GM19438 (cell line): ENCODE measurements at regions not wholly inside any gene's neighbourhood (a gene's known extent, or its start where the extent isn't known, plus 50 kb on each side); places are given as distances from the start of the nearest gene placed in this dataset.

Experiments used
- ATAC-seq: cut with Tn5 transposase; IDR thresholded peaks from one replicate; pipeline ENCODE4 v1.9.1; 2021; ENCODE audit warnings: low read depth; ENCODE audit not compliant: unreplicated experiment

DNA sequence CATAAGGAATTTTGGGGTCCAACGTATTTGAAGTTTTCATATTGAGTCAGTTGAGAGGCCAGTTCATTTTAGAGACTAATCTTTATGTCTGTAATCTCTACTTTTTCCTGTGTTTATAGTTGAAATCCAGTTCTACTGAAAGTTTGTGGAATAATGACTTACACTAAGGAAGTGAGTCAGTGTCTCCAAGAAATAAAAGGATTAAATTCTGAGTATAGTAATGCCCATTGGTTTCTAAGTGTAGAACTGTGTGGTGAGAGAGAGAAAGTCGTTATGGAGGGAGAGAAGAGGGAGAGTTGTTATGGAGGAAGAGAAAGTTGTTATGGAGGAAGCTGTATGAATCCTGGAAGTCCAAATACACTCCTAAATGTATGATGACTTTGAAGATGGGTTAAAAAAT lies 264.6 kb upstream of the HAND2 start:
- no peak for ATAC-seq

DNA sequence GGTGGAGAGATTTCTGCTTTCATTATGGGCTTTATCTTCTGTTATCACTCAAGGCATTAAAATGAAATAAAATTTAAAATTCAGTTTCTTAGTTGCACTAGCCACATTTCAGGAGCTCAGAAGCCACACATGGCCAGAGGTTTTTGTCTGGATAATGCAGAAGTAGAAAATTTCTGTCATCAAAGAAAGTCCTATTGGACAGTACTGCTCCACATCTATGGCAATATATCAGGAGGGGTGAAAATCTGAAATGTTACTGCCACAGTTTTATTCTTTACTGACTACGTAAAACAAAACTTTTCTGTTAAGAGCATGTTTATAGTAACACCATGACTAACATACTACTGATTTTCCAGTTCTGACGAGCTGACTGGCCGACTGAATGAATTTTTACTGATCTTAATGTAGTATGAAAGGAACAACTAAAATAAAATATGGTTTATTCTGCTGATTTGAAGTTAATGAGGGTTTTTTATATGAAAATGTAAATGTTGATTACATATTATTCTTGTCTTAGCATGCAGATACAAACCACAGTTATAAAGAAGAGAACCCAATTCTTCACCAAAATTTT lies 264.0 kb upstream of the HAND2 start:
- no peak for ATAC-seq

DNA sequence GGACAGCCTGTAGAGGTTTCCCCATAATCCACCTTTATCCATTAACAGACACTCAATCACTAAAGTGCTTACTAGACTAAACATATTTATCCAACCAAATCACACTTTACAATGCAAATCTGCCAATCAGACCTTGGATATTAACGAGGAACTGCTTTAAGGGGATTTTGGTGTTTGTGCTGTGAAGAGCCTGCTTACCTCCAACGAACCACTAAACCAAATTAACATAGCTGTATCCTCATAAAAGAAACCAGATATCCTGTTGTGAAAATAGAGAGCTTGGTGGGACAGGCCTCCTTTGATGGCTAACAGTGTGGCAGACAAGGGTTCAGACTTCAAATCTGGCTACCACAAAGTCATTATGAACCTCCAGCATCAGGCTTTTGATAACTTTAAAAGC lies 252.6 kb upstream of the HAND2 start:
- no peak for ATAC-seq

DNA sequence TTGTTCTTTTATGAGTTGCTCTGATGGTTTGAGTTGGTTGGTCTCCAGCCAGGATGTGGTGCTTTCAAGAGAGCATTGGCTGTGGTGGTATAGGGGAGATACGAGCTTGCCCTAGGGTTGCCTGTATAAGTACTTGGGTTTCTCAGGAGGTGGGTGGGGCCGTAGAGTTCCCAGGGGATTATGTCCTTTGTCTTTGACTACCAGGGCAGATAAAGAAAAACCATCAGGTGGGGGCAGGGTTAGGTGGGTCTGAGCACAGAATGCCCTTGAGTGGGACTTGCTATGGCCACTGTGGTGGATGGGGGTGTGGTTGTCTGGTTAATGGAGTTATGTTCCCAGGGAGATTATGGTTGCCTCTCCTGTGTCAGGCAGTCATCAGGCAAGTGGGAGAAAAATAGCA lies 247.9 kb upstream of the HAND2 start:
- no peak for ATAC-seq

DNA sequence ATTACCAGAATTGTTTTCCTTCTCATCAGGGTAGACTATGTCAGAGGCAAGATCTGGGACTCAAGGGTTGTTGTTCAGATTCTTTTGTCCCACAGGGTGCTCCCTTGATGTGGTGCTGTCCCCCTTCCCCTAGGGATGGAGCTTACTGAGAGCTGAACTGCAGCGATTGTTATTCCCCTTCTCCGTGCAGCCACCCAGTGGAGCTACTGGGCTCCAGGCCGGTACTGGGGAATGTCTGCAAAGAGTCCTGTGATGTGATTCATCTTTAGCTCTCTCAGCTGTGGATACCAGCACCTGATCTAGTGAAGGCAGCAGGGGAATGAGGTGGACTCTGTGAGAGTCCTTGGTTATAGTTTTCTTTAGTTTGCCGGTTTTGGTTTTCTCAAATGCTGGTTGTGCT lies 247.4 kb upstream of the HAND2 start:
- no peak for ATAC-seq

DNA sequence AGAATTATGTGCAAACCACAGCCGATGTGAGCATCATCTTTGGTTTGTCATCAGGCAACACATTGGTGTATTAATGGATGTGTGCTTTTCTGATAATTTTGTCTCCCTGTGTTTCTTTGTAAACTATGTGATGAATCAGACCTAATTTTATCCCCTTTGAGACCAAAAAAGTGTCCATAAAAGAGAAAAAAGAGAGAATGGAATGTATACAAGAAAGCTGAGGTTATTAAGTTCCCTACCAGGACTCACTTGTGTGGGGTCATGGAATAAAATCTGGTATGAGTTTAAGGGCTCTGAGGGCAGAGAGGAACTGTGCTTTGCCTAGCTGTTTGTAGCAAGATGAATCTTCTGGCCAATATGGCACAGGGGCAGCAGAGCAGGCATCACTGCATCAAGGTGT lies 239.5 kb upstream of the HAND2 start:
- ATAC-seq, result no peak

DNA sequence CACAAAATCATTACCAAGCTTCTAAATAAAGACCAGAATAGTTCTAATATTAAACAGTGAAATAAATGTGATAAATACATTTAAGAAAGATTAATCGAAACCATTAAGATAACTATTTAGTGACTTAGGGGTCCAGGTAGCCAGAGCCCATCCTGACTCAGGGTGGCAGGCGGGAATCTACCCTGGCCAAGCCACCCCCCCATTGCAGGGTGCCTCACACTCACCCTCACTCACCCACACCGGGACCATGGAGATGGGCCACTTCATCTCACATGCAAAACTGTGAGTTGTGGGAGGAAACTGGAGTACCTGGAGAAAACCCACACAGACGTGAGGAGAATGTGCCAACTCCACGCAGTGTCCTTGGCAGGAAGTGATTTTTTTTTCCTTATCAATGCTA lies 237.6 kb upstream of the HAND2 start:
- no peak for ATAC-seq

DNA sequence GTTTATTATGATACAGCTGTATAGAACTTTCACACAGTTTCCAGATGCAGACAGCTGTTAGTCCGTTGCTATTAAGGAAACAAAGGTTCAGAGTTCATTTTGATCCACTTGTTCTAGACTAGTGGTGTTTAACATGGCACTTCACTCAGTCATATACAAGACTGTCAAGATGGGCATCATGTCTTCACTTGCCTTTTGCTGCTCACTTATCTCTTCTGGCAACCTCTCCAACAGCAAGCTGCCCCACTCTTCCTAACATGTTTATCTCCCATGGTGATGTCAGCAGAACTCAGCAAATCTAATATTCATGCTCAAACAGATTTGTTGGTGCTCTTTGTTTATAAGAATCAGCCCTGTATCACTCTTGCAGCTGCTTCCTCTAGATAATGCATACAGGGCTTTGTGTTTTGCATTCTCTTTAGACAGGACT lies 236.2 kb upstream of the HAND2 start:
- no peak for ATAC-seq

DNA sequence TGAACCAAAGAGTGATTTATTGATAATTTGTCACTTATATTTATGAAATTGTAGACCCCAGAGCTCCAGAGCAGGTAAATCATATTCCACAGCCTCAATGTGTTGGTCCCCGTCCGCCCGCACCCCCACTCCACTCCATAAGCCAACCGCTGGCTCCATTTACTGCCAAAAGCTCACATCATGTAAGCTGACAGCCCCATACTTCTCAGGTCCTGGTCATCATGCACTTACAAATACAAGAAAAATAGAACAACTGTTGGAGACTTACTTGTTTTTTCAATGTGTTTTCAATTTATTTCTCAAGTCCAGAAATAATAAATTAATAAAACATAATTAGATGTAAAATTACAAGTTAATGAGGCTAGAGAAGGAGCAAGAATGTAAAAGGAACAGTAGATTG lies 235.7 kb upstream of the HAND2 start:
- ATAC-seq, result no peak

DNA sequence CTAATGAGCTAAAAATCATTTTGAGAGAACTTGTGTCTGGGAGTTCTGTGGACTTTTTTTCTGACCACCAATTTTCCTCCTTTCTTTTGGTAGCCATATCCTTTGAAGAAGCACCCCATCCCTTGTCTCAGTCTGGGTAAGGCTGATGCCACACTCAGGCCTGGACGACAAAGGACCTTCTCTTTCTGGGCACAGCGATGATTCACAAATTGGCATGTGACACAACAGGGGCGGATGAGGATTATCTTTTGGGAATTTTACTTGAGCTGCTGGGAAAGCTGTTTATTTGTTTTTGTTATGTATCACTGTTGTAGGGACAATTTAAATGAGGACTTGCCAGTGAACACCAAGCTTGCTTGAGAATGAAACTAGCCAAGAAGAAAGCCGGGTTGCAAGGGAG lies 233.4 kb upstream of the HAND2 start:
- ATAC-seq, result no peak

DNA sequence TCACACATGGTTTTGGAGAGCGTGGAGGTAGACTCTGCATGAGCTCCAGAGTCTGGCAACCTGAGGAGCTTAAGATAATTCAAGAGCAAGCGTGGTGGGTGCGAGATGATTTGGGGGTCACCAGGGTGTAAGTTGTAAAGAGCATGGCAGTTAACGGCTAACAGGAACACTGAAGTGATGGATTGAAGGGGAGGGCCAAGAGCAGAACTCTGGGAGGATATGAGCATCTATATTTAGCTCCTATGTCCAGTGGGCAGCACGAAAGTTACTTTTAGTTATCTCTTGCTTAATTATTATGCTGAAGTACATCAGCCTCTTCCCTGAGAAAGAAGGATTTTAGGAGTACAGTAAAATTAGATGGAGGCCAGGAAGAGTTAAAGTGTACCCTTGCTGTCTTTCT lies 231.9 kb upstream of the HAND2 start:
- ATAC-seq, result no peak

DNA sequence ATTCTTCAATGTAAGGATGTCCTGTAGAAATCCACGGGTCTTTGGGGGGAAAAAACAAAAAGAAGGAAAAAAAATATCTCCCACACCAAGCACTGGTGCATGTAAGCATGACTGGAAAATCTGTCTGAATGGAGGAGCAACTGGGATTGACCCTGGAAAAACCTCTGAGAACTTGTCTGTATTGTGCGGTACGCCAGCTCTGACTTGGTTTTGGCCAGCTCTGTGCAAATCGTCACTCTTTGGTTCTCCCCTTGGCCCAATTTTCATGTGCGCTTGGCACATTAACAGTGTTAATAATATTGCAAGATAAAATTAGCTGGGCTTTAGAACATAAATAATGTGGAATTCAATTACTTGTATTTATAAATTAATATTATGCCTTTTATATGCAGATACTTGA lies 231.2 kb upstream of the HAND2 start:
- no peak for ATAC-seq

DNA sequence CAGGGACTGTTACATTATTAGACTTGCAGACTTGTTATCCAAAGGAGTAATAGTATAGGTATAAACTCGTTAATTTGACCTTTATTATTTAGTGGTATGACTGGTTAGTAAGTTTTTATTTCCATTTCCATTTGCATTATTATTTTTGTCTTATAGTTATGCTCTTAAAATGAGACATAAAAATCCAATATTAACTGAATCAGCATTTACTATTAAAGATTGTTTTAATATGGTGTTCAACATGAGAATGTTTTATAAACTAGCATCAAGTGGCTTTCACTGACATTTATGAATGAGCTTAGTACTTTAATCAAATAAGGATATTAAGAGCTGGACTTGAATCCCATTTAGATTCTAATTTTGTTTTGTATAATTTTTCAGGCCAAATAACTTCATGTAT lies 228.1 kb upstream of the HAND2 start:
- ATAC-seq, result no peak

DNA sequence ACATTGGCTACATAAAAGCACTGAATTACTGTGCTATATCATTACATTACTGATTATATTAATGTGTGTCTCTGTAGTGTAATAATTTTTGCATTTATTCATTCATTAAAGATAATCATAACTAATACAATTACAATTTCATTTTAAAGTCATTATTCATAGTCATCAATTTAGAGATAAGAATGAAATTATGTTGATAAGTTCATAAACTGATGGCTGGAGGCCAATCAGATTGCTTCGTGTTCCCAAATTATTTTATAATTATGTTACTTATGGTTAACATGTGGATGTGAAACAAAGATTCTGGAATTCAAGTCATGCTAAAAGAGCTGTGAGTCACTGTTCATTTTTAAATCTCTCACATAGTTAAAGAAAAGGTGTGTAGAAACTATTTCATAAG lies 223.4 kb upstream of the HAND2 start:
- no peak for ATAC-seq

DNA sequence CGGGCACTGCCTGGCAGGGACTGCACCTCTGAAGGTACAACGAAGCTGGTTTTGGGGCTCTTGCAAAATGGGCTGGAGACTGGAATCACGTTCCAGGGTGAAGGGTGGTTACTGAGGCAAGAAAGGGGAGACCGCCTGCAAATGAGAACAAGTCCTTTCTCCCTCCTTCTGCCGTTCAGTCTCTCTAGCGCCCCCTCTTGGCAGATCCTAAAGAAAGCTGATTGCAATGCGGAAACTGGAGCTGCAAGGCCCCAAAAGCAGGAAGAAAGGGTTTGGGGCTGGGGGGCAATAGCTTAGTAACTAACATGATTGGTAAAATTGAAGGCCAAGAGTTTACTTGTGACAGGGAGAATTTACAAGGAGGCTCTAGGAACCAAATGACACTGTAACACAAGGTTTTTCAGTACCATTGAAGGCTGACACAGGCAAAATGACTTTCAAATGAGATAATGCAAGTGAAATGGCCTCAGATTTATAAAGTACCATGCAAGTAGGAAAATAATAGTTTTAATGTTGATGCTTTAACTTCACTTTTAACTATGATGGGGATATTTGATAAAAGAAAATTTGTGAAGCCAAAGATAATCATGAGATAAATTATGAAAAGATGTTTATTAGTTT lies 222.7 kb upstream of the HAND2 start:
- ATAC-seq, result no peak

DNA sequence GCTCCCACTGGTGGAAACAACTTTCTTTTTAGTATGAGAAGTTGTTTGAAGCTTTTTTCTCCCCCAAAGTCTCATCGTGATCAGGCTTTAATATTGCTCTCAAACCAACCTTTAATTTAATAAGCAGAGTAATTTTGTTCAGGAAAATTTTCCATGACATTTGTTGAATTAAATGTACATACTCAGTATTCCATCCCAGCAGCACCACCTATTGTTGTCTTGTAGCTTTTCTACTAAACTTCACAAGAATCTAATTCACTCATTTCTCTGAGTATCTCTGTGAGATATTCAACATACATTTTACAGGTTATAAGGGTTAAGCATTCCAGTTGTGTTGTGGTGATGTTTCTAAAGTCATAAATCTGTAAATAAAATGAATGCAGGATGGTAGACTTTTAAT lies 218.3 kb upstream of the HAND2 start:
- no peak for ATAC-seq

DNA sequence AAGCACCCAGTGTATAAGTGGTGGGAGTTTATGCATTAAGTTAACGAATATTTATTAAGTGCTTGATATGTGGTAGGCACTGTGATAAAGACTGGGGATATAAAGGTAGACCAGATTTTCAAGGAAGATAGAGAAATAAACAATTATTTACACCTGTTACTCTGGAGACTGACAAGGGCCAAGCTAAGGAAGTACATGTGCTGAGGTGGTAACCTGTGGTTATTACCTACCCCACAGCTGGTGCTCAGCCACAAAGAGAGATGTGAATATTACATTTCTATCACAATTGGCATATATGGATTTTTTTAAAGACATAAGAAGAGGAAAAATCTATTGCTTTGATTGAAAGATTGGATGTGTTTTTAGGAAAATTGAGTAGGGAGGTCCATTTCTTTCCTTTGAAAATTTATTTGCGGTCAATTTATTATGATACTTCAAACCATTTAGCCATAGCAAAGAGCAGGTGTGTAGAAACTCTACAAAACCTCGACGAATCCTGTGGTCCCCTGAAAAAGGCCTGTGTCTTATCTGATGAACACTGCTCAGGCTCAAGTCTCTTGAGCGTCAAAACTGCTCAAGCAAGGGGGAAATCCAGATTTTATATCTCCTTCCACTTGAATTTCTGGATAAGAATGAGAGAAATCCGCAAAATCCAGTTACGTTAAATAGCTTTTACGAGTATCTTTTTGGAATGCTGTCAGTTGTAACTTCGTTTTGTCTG lies 217.7 kb upstream of the HAND2 start:
- ATAC-seq, result no peak

DNA sequence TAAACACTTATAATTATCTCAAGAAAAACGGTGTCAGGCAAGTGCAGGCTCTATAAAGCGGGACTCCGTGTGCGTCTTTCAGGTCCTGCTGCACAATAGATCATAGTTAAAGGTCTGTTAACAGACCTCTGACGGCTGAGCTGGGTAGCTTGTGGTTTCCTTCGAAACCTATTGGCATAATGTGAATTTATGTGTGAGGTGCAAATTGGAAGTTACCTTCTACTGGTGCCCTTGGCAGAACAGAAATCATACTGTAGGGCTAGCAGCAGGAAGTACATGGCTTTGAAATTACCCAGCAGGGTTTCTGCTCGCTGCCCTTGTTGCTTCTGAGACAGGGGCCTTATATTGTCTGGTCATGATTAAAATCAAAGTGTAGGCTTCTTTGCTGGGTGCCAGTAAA lies 216.4 kb upstream of the HAND2 start:
- ATAC-seq, result no peak

DNA sequence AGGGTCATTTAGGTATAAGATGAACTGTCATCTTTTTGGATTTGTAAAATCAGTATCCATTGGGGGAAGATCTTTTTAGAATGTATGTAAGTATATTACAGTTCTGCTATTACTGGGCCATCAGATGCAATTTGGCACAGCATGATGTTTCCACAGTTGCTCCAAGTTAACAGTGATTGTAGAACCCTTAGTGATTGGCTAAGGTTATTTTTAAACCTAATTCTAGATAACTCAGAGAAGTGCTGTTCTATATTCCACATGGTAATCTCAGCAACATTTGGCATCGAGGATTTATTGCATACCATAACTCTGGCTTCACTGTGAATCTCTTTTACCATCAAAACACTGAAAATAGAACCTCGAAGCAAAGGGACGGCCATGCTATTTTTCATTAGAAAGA lies 215.7 kb upstream of the HAND2 start:
- no peak for ATAC-seq

DNA sequence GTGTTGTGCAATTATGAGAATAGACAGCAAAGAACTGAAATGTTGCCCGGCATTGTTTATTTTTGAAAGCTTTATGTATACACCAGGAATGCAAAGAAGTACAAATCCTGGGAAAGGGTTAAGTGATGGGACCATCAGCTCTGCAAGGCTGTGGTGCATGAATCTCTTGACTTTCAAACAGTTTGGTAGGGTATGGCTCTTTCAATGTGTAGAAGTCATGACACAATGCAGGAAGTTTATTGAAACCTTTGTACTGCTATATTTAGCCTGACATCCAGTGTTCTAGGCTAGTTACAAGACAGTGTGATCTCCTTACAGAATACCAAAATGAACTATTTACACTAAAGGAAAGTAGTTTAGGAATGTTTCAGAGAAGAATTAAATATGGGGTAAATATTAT lies 206.8 kb upstream of the HAND2 start:
- no peak for ATAC-seq

DNA sequence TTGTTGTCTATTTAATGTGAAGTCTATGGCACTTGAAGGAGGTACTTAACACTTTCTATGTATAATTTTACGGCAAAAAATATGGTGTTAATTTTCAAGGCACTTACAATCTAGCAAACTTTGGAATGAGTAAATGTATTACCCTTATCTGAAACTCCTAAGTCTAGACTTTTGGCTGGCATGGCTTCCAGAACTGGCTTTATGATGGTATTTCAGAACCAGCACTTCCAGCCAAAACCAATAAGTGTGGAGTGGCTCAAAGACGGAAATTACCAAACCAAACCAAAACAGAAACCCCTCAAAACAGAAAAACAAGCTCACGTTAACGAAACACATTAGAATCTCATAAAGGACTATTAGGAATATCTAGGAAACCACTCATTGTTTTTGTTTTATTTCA lies 205.6 kb upstream of the HAND2 start:
- ATAC-seq, result no peak

DNA sequence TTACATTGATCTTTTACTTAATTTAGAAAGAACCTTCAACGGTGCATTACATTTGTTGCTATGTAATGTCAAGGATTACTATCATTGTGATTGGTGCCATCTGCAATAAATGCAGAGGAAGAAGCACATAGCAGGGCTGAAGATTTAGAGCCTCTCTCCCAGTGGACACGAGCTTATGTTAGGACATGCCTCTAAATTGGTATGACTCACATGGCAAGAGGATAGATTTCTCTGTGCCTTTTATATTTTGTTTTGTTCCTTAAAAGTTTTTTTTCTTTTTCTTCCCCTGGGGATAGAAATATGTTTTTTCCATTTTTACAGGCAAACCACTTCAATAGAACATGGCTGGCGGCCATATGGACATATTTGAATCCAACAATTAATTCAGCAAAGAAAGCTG lies 205.0 kb upstream of the HAND2 start:
- no peak for ATAC-seq
